ENCODE measurements at regions not wholly inside any gene's neighbourhood (a gene's known extent, or its start where the extent isn't known, plus 50 kb on each side); places are given as distances from the start of the nearest gene placed in this dataset.
A peak's percentile ranks its signal among the peaks of the same experiment; 100 is the strongest.

- TF ChIP-seq TCF4 (CRISPR knock-in tag; IDR thresholded peaks at IDR 0.05; ENCODE audit: borderline replicate concordance) (peak; percentile 51; the same call in 1 of the 2 replicates), TOX (CRISPR knock-in tag; IDR thresholded peaks at IDR 0.05; ENCODE audit: borderline replicate concordance) (no peak)
- no peak for ATAC-seq
Observed at GRCh38 chr9:118721276-118721675, 648.0 kb downstream of the BRINP1 start.

- TF ChIP-seq ZFP3 (CRISPR knock-in tag; IDR thresholded peaks at IDR 0.05) (no peak; the same call in 1 of the 2 replicates), TCF4 (CRISPR knock-in tag; IDR thresholded peaks at IDR 0.05; ENCODE audit: borderline replicate concordance) (peak; percentile 66; the same call in 1 of the 2 replicates)
- ATAC-seq: no peak
Observed at GRCh38 chr9:118721923-118722322, 647.3 kb downstream of the BRINP1 start.

- TF ChIP-seq CSRNP3 (CRISPR knock-in tag; IDR thresholded peaks at IDR 0.05) (no peak), POU6F1 (CRISPR knock-in tag; IDR thresholded peaks at IDR 0.05; ENCODE audit: borderline replicate concordance, low read depth) (no peak), ZNF70 (CRISPR knock-in tag; IDR thresholded peaks at IDR 0.05) (no peak), CSDC2 (CRISPR knock-in tag; IDR thresholded peaks at IDR 0.05) (no peak), ZC3H10 (CRISPR knock-in tag; IDR thresholded peaks at IDR 0.05) (no peak), TSHZ2 (CRISPR knock-in tag; IDR thresholded peaks at IDR 0.05) (no peak), OSR1 (CRISPR knock-in tag; IDR thresholded peaks at IDR 0.05) (no peak), ARNTL (CRISPR knock-in tag; IDR thresholded peaks at IDR 0.05; ENCODE audit: borderline replicate concordance, low read depth) (no peak), PATZ1 (CRISPR knock-in tag; IDR thresholded peaks at IDR 0.05; ENCODE audit: borderline replicate concordance) (no peak), SNAI2 (CRISPR knock-in tag; IDR thresholded peaks at IDR 0.05) (no peak), PPARA (CRISPR knock-in tag; IDR thresholded peaks at IDR 0.05; ENCODE audit: borderline replicate concordance) (no peak), RARB (CRISPR knock-in tag; IDR thresholded peaks at IDR 0.05) (no peak), ZFP3 (CRISPR knock-in tag; IDR thresholded peaks at IDR 0.05) (no peak), ZNF8 (CRISPR knock-in tag; IDR thresholded peaks at IDR 0.05) (no peak), GLIS3 (CRISPR knock-in tag; IDR thresholded peaks at IDR 0.05) (no peak), TOX (CRISPR knock-in tag; IDR thresholded peaks at IDR 0.05; ENCODE audit: borderline replicate concordance) (no peak), ZFP30 (CRISPR knock-in tag; IDR thresholded peaks at IDR 0.05) (no peak), ESRRG (CRISPR knock-in tag; IDR thresholded peaks at IDR 0.05) (no peak), ISL1 (CRISPR knock-in tag; IDR thresholded peaks at IDR 0.05) (no peak)
- no peak for ATAC-seq
Observed at GRCh38 chr9:118729981-118730380, 639.3 kb downstream of the BRINP1 start.

GRCh38 chr9:118732998-118733397 is 636.2 kb downstream of the BRINP1 start:
- no peak for ATAC-seq
- TF ChIP-seq CSDC2 (CRISPR knock-in tag; IDR thresholded peaks at IDR 0.05) (no peak), CREB5 (CRISPR knock-in tag; IDR thresholded peaks at IDR 0.05; ENCODE audit: low read depth) (no peak), SNAI2 (CRISPR knock-in tag; IDR thresholded peaks at IDR 0.05) (no peak), RARB (CRISPR knock-in tag; IDR thresholded peaks at IDR 0.05) (no peak), ISL1 (CRISPR knock-in tag; IDR thresholded peaks at IDR 0.05) (no peak), TOX (CRISPR knock-in tag; IDR thresholded peaks at IDR 0.05; ENCODE audit: borderline replicate concordance) (no peak), TSHZ2 (CRISPR knock-in tag; IDR thresholded peaks at IDR 0.05) (no peak)
